ENCODE measurements at regions not wholly inside any gene's neighbourhood (a gene's known extent, or its start where the extent isn't known, plus 50 kb on each side); places are given as distances from the start of the nearest gene placed in this dataset.

DNA sequence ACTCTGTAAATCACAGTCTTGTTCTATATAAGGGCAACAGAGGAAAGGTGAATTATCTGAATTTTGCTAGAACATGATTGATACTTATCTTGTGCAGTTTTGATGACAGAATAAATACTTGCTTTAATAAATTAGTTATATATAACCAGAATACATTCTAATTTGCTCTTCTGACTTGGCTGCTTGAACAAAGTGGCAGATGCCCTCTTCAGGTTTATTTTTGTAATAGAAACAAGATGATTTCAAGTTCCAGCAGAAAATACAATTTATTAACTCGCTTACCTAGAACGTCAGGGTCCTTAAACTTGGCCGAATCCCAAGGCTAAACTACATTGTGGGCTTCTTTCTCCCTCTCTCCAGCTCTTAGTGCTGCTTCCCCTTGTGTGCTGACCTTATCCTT is 57.6 kb upstream of the SSTR1 start:
- H3K27me3 ChIP-seq (ENCODE audit: control insufficient read depth, insufficient read depth, low read length): no peaks in the 10 kb centered on the region
- no peaks in the 10 kb centered on the region for H3K4me1 ChIP-seq (ENCODE audit: control insufficient read depth, insufficient read depth, low read length, poor library complexity, severe bottlenecking)
- no peak overlapping the region for H3K4me3 ChIP-seq (ENCODE audit: low read depth, low read length)
- Mint-ChIP-seq H3K27me3 (peaks cover 15% of the 10 kb centered on the region), H3K4me3 (no peak overlapping the region), H3K9me3 (peaks cover 0 to 3% (median 0%) of the 10 kb centered on the region in 7 donors), H3K27ac (no peak overlapping the region), H3K36me3 (no peaks in the 10 kb centered on the region), H3K4me1 (peaks cover 0 to 8% (median 3%) of the 10 kb centered on the region in 4 donors)
- no peaks in the 10 kb centered on the region for H3K9me3 ChIP-seq (ENCODE audit: control insufficient read depth in 2 of 2, low read length in 2 of 2)
- H3K27ac ChIP-seq (ENCODE audit: insufficient read depth, low read length, poor library complexity, severe bottlenecking): no peak overlapping the region
- H3K36me3 ChIP-seq (ENCODE audit: control insufficient read depth, insufficient read depth, low read length): no peaks in the 10 kb centered on the region
- no peak for ATAC-seq (ENCODE audit: low read depth in 2 of 2)
- peak in 1 of 3 donors; percentile 10 for DNase-seq

Data from CD4-positive, CD25-positive, alpha-beta regulatory T cell (primary cell).